Body of pancreas (tissue), 4 donors: ENCODE measurements at regions not wholly inside any gene's neighbourhood (a gene's known extent, or its start where the extent isn't known, plus 50 kb on each side); places are given as distances from the start of the nearest gene placed in this dataset.
"Not testable (repeated sequence)": the region's sequence is repeated elsewhere in the genome, so short reads cannot be mapped to it uniquely, and the experiment has no call there.

Experiments
- ATAC-seq: fragments of 150-250 bp; one replicate; pipeline ENCODE4 v1.9.1; 2016
- DNase-seq, 4 donors: peaks; one replicate each; pipeline ENCODE4 v3.0.0-alpha.2; 2019
- H3K27ac ChIP-seq, 4 donors: fragments of 200-600 bp; sonication (generic); 1 replicate in 3 of 4; 2 replicates in 1 of 4; pipeline versions ENCODE4 v1.5.1 to v1.6.1; 2016 to 2019; ENCODE audit warnings: mild to moderate bottlenecking in 1 of 4, mixed read lengths in 1 of 4, moderate library complexity in 1 of 4
- H3K27me3 ChIP-seq, 2 donors: fragments of 200-600 bp; sonication (generic); one replicate each; pipeline ENCODE4 v1.6.0; 2016; ENCODE audit warnings: mild to moderate bottlenecking in 1 of 2
- H3K36me3 ChIP-seq, 2 donors: fragments of 200-600 bp; sonication (generic); replicated peaks in 1 of 2; 2 replicates each; pipeline ENCODE4 v1.5.1; 2016; ENCODE audit warnings: low read depth in 2 of 2; ENCODE audit not compliant: insufficient read depth in 1 of 2
- H3K4me1 ChIP-seq: fragments of 200-600 bp; sonication (generic); one replicate; pipeline ENCODE4 v1.6.0; 2016
- H3K4me3 ChIP-seq, 2 donors: fragments of 200-600 bp; sonication (generic); 1 replicate in 1 of 2; 2 replicates in 1 of 2; pipeline ENCODE4 v1.5.1; 2016 to 2019
- H3K9me3 ChIP-seq, 3 donors: fragments of 200-600 bp; sonication (generic); 1 replicate in 2 of 3; 2 replicates in 1 of 3; pipeline ENCODE4 v1.5.1; 2016
- CTCF ChIP-seq, 7 experiments: fragments of 450-650 bp in 4 of 7; fragments of 200-600 bp in 3 of 7; sonication (generic) in 3 of 7; IDR thresholded peaks; one replicate each; pipeline ENCODE4 v1.5.1; 2016 to 2019; ENCODE audit warnings: antibody characterized with exemption in 7 of 7
- POLR2A ChIP-seq, 3 donors: fragments of 450-650 bp; IDR thresholded peaks; one replicate each; pipeline ENCODE4 v1.6.1; 2016; ENCODE audit warnings: antibody characterized with exemption in 3 of 3, mild to moderate bottlenecking in 2 of 3
- WGBS, 2 donors: methylation state at CpG; one replicate each; pipeline ENCODE4 v1.1.5; 2017; 5-methylcytosine and 5-hydroxymethylcytosine counted together
- intact Hi-C: fragments of 100-400 bp; cut with DNase I; formaldehyde crosslinking; loops from one replicate; pipeline ENCODE4 v1.15.1; 2023

- H3K27ac ChIP-seq, result no peak overlapping the region
- DNase-seq, result no peak
- ATAC-seq, result no peak
- WGBS, 2 donors, result 85 to 90% methylated on average over 2 of the region's 2 CpGs
- no peak overlapping the region for H3K4me3 ChIP-seq
- intact Hi-C loops, result no loop called here
- no peaks in the 10 kb centered on the region for H3K36me3 ChIP-seq
- no peak for TF ChIP-seq POLR2A (IDR thresholded peaks at IDR 0.05)
- TF ChIP-seq CTCF (IDR thresholded peaks at IDR 0.05), result no peak
- H3K4me1 ChIP-seq, result no peaks in the 10 kb centered on the region
- H3K9me3 ChIP-seq, result no peaks in the 10 kb centered on the region
- H3K27me3 ChIP-seq, result no peaks in the 10 kb centered on the region
Observed at GRCh38 chr7:123271856-123272255, 72.1 kb upstream of the SLC13A1 start.

DNA sequence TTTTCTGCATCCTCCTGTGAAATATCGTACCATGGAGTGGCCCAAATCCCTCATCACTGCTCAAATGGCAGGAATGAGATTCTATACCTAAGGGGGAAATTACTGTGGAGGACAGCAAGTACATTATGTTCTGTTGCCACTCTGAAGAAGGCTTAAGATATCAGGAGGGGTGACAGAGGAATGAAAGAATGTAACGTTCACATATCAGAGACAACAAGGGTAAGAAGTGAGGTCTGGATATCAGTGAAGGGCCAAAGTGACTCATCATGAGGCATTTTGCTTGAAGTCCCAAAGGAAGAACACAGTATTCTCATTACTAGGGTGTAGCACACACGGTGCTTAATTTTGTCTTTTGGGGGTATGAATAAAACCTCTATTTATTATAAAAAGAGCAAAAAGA, 71.5 kb upstream of the SLC13A1 start:
- Histone ChIP-seq H3K27ac (no peak overlapping the region), H3K9me3 (no peaks in the 10 kb centered on the region), H3K36me3 (no peaks in the 10 kb centered on the region), H3K4me3 (no peak overlapping the region), H3K27me3 (no peaks in the 10 kb centered on the region), H3K4me1 (no peaks in the 10 kb centered on the region)
- DNase-seq (no peak), ATAC-seq (no peak)
- WGBS, 2 donors, result 49 to 65% methylated on average over 3 of the region's 3 CpGs
- intact Hi-C loops, result no loop called here
- no peak for TF ChIP-seq CTCF (IDR thresholded peaks at IDR 0.05)
- no peak for TF ChIP-seq POLR2A (IDR thresholded peaks at IDR 0.05)

DNA sequence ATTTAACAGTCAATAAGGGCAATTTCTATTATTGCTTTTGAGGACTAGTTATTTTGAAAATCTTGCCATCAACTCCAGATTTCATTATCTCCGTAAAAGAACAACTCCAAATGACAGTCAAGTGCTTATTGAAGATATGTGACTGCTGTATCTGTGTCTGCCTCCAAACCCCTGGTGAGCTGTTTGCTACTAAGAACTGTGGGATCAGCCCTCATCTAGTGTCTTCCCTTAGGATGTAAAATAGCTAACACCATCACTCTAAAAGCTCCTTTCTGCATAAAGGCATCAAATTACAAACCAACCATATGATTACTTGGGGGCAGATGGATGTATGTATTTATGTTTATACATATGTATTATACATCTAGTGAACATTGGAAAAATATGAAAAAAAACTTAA, 70.8 kb upstream of the SLC13A1 start:
- Histone ChIP-seq H3K4me3 (no peak overlapping the region), H3K4me1 (no peaks in the 10 kb centered on the region), H3K27me3 (no peaks in the 10 kb centered on the region), H3K27ac (no peak overlapping the region), H3K9me3 (no peaks in the 10 kb centered on the region), H3K36me3 (no peaks in the 10 kb centered on the region)
- no peak for DNase-seq
- no peak for TF ChIP-seq CTCF (IDR thresholded peaks at IDR 0.05)
- no peak for TF ChIP-seq POLR2A (IDR thresholded peaks at IDR 0.05)
- WGBS, 2 donors, result 55 to 59% methylated on average over 1 of the region's 1 CpG
- no peak for ATAC-seq
- intact Hi-C loops, result no loop called here

DNA sequence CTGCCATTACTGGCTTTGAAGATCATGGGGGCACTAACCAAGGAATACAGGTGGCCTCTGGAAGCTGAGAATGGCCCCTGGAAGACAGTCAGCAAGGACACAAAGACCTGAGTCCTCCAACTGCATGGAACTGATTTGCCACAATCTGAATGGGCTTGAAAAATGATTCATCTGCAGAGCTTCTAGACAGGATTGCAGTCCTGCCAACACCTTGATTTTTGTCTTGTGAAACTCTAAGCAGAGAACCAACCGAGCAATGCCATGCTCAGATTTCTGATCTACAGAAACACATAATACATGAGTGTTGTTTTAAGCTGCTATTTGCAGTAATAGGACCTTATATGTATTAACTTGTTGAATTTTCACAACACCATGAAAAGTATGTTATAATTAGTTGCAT, 66.1 kb upstream of the SLC13A1 start:
- no peak for TF ChIP-seq CTCF (IDR thresholded peaks at IDR 0.05)
- no peak for TF ChIP-seq POLR2A (IDR thresholded peaks at IDR 0.05)
- peaks cover 2% of the 10 kb centered on the region for H3K4me1 ChIP-seq
- ATAC-seq (no peak), DNase-seq (no peak)
- no peak overlapping the region for H3K4me3 ChIP-seq
- 76 to 100% methylated on average over 1 of the region's 1 CpG for WGBS, 2 donors
- intact Hi-C loops, result no loop called here
- no peak overlapping the region for H3K27ac ChIP-seq
- H3K27me3 ChIP-seq, result no peaks in the 10 kb centered on the region
- H3K36me3 ChIP-seq, result no peaks in the 10 kb centered on the region
- H3K9me3 ChIP-seq, result no peaks in the 10 kb centered on the region

DNA sequence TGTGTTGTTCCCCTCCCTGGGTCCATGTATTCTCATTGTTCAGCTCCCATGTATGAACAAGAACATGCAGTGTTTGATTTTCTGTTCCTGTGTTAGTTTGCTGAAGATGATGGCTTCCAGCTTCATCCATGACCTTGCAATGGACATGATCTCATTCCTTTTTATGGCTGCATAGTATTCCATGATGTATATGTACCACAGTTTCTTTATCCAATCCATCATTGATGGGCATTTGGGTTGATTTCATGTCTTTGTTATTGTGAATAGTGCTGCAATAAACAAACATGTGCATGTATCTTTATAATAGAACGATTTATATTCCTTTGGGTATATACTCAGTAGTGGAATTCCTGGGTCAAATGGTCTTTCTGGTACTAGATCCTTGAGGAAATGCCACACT, 65.1 kb upstream of the SLC13A1 start:
- H3K27me3 ChIP-seq, H3K4me3 ChIP-seq, H3K27ac ChIP-seq, H3K36me3 ChIP-seq, intact Hi-C loops, ATAC-seq, H3K4me1 ChIP-seq, H3K9me3 ChIP-seq, DNase-seq: not testable (repeated sequence)
- WGBS, 2 donors, result 56% methylated on average over 1 of the region's 1 CpG
